ENCODE measurements at regions not wholly inside any gene's neighbourhood (a gene's known extent, or its start where the extent isn't known, plus 50 kb on each side); places are given as distances from the start of the nearest gene placed in this dataset.
"Not testable (repeated sequence)": the region's sequence is repeated elsewhere in the genome, so short reads cannot be mapped to it uniquely, and the experiment has no call there.

GRCh38 chr3:69613286-69613685, 126.0 kb upstream of the MITF start:
- no peaks in the 10 kb centered on the region for H3K4me1 ChIP-seq
- DNase-seq (no peak), ATAC-seq (no peak)
- H3K27me3 ChIP-seq = no peaks in the 10 kb centered on the region
- H3K4me3 ChIP-seq = no peak overlapping the region
- H3K27ac ChIP-seq = no peak overlapping the region
- no peak for TF ChIP-seq CTCF (IDR thresholded peaks at IDR 0.05)
- no peaks in the 10 kb centered on the region for H3K9me3 ChIP-seq
- H3K36me3 ChIP-seq = no peaks in the 10 kb centered on the region
- intact Hi-C loops (cut with DNase I) = no loop called here

GRCh38 chr3:69612791-69613190, 126.5 kb upstream of the MITF start:
- no peak for ATAC-seq
- Histone ChIP-seq H3K27ac (no peak overlapping the region), H3K4me3 (no peak overlapping the region), H3K36me3 (no peaks in the 10 kb centered on the region), H3K4me1 (no peaks in the 10 kb centered on the region), H3K9me3 (no peaks in the 10 kb centered on the region), H3K27me3 (no peaks in the 10 kb centered on the region)
- intact Hi-C loops (cut with DNase I) = no loop called here
- no peak for DNase-seq
- no peak for TF ChIP-seq CTCF (IDR thresholded peaks at IDR 0.05)

GRCh38 chr3:69609566-69609965, 129.7 kb upstream of the MITF start:
- H3K4me1 ChIP-seq; DNase-seq; intact Hi-C loops (cut with DNase I); H3K27ac ChIP-seq; H3K9me3 ChIP-seq; H3K36me3 ChIP-seq; H3K27me3 ChIP-seq; H3K4me3 ChIP-seq; ATAC-seq: not testable (repeated sequence)

- DNase-seq (peak in 1 of 4 donors; percentile 28), ATAC-seq (no peak)
- intact Hi-C loops (cut with DNase I) = no loop called here
- Histone ChIP-seq H3K4me1 (no peaks in the 10 kb centered on the region), H3K9me3 (no peaks in the 10 kb centered on the region), H3K27ac (no peak overlapping the region), H3K36me3 (no peaks in the 10 kb centered on the region), H3K4me3 (no peak overlapping the region), H3K27me3 (no peaks in the 10 kb centered on the region)
- no peak for TF ChIP-seq CTCF (IDR thresholded peaks at IDR 0.05)
Observed at GRCh38 chr3:69607466-69608305, 131.6 kb upstream of the MITF start.

GRCh38 chr3:69605867-69606266, 133.4 kb upstream of the MITF start:
- Histone ChIP-seq H3K4me1 (no peaks in the 10 kb centered on the region), H3K27me3 (no peaks in the 10 kb centered on the region), H3K36me3 (no peaks in the 10 kb centered on the region), H3K9me3 (peaks cover 0 to 2% of the 10 kb centered on the region in 2 donors), H3K4me3 (no peak overlapping the region), H3K27ac (no peak overlapping the region)
- no peak for TF ChIP-seq CTCF (IDR thresholded peaks at IDR 0.05)
- no peak for DNase-seq
- intact Hi-C loops (cut with DNase I) = no loop called here
- no peak for ATAC-seq
